Neuronal stem cell (in vitro differentiated cells): ENCODE measurements at regions not wholly inside any gene's neighbourhood (a gene's known extent, or its start where the extent isn't known, plus 50 kb on each side); places are given as distances from the start of the nearest gene placed in this dataset.

Source experiments
- DNase-seq: peaks from one replicate; pipeline ENCODE4 v3.0.0-alpha.2; 2013; ENCODE audit warnings: low spot score
- H2AFZ ChIP-seq: one replicate; pipeline ENCODE4 v1.6.1; 2013; ENCODE audit warnings: mild to moderate bottlenecking, low read length, inconsistent platforms
- H2AK5ac ChIP-seq: 2 replicates; pipeline ENCODE4 v1.6.1; 2013; ENCODE audit warnings: low read depth, mild to moderate bottlenecking, inconsistent platforms, low read length, moderate library complexity, mixed read lengths
- H2BK120ac ChIP-seq: 2 replicates; pipeline ENCODE4 v1.6.1; 2013; ENCODE audit warnings: low read depth, mild to moderate bottlenecking, inconsistent platforms, low read length, moderate library complexity, mixed read lengths
- H2BK12ac ChIP-seq: one replicate; pipeline ENCODE4 v1.6.1; 2013; ENCODE audit warnings: low read length, inconsistent platforms
- H2BK15ac ChIP-seq: 2 replicates; pipeline ENCODE4 v1.6.1; 2013; ENCODE audit warnings: mild to moderate bottlenecking, low read length, inconsistent platforms, mixed read lengths
- H2BK5ac ChIP-seq: one replicate; pipeline ENCODE4 v1.6.1; 2013; ENCODE audit warnings: inconsistent platforms, mild to moderate bottlenecking, low read length, moderate library complexity
- H3K14ac ChIP-seq: one replicate; pipeline ENCODE4 v1.6.1; 2013; ENCODE audit warnings: low read length, inconsistent platforms
- H3K18ac ChIP-seq: 2 replicates; pipeline ENCODE4 v1.6.1; 2013; ENCODE audit warnings: low read length, inconsistent platforms
- H3K23ac ChIP-seq: 2 replicates; pipeline ENCODE4 v1.6.1; 2013; ENCODE audit warnings: low read depth, mild to moderate bottlenecking, mixed read lengths, low read length, inconsistent platforms; ENCODE audit not compliant: poor library complexity
- H3K27ac ChIP-seq: replicated peaks from 3 replicates; pipeline ENCODE4 v1.5.1; 2013; ENCODE audit warnings: low read length, inconsistent platforms
- H3K27me3 ChIP-seq, 3 experiments: 2 replicates each; pipeline ENCODE4 v1.6.1; 2013; ENCODE audit warnings: low read length in 3 of 3, mild to moderate bottlenecking in 2 of 3, inconsistent platforms in 1 of 3, low read depth in 1 of 3, mixed read lengths in 1 of 3, moderate library complexity in 1 of 3; ENCODE audit not compliant: control insufficient read depth in 3 of 3, insufficient read depth in 3 of 3
- H3K36me3 ChIP-seq, 2 donors: replicated peaks in 1 of 2; 2 replicates each; pipeline ENCODE4 v1.6.1; 2013; ENCODE audit warnings: low read length in 2 of 2; ENCODE audit not compliant: control insufficient read depth in 2 of 2, insufficient read depth in 2 of 2
- H3K4ac ChIP-seq: 2 replicates; pipeline ENCODE4 v1.6.1; 2013; ENCODE audit warnings: inconsistent platforms, mild to moderate bottlenecking, low read length, moderate library complexity
- H3K4me1 ChIP-seq, 2 donors: 1 replicate in 1 of 2; 2 replicates in 1 of 2; pipeline ENCODE4 v1.6.1; 2013; ENCODE audit warnings: low read length in 2 of 2, low read depth in 1 of 2; ENCODE audit not compliant: control insufficient read depth in 2 of 2, insufficient read depth in 1 of 2
- H3K4me2 ChIP-seq: one replicate; pipeline ENCODE4 v1.6.1; 2013; ENCODE audit warnings: mild to moderate bottlenecking, low read length, inconsistent platforms; ENCODE audit not compliant: insufficient read depth, poor library complexity, severe bottlenecking
- H3K4me3 ChIP-seq, 2 donors: 2 replicates each; pipeline ENCODE4 v1.5.1; 2013; ENCODE audit warnings: low read length in 2 of 2, mild to moderate bottlenecking in 2 of 2, inconsistent platforms in 1 of 2, moderate library complexity in 1 of 2
- H3K79me1 ChIP-seq: one replicate; pipeline ENCODE4 v1.6.1; 2013; ENCODE audit warnings: low read depth, mild to moderate bottlenecking, inconsistent platforms, low read length, moderate library complexity
- H3K9ac ChIP-seq: one replicate; pipeline ENCODE4 v1.6.1; 2013; ENCODE audit warnings: mild to moderate bottlenecking, low read depth, low read length, inconsistent platforms; ENCODE audit not compliant: poor library complexity
- H3K9me3 ChIP-seq, 2 donors: replicated peaks in 1 of 2; 2 replicates each; pipeline versions ENCODE3 to v1.6.1; 2013; ENCODE audit warnings: low read length in 2 of 2, mild to moderate bottlenecking in 2 of 2, inconsistent platforms in 1 of 2, low read depth in 1 of 2, mixed read lengths in 1 of 2, moderate library complexity in 1 of 2; ENCODE audit not compliant: control insufficient read depth in 2 of 2, insufficient read depth in 1 of 2
- H4K8ac ChIP-seq: one replicate; pipeline ENCODE4 v1.6.1; 2013; ENCODE audit warnings: low read depth, mild to moderate bottlenecking, inconsistent platforms, low read length, moderate library complexity
- H4K91ac ChIP-seq: one replicate; pipeline ENCODE4 v1.6.1; 2013; ENCODE audit warnings: low read length, low read depth, mild to moderate bottlenecking, inconsistent platforms; ENCODE audit not compliant: poor library complexity
- WGBS, 2 donors: extraction: QIAGEN DNeasy Blood & Tissue Kit; methylation state at CpG; one replicate each; pipeline ENCODE4 v1.1.7; 2013; ENCODE audit warnings: missing lambda C conversion rate in 2 of 2, mixed read lengths in 1 of 2; ENCODE audit not compliant: insufficient read length in 2 of 2, insufficient replicate concordance in 1 of 2; ENCODE audit errors: extremely low coverage in 2 of 2; 5-methylcytosine and 5-hydroxymethylcytosine counted together

GRCh38 chr16:50889746-50890145, 147.9 kb downstream of the CYLD start:
- Histone ChIP-seq H3K4me2 (no peak overlapping the region), H2BK15ac (no peak overlapping the region)
- no CpG with 5 or more reads among the region's 7 CpGs for WGBS, 2 donors

GRCh38 chr16:50889276-50889675, 147.4 kb downstream of the CYLD start:
- H3K18ac ChIP-seq: no peak overlapping the region
- no CpG with 5 or more reads among the region's 6 CpGs for WGBS, 2 donors
- no peak overlapping the region for H4K91ac ChIP-seq
- no peak overlapping the region for H2BK5ac ChIP-seq
- H3K27me3 ChIP-seq: peaks cover 0 to 16% (median 0%) of the 10 kb centered on the region in 3 experiments
- no peak overlapping the region for H3K4me2 ChIP-seq
- no peak overlapping the region for H3K9ac ChIP-seq
- no peak overlapping the region for H3K27ac ChIP-seq
- peaks cover 0 to 3% of the 10 kb centered on the region in 2 donors for H3K9me3 ChIP-seq
- no peak overlapping the region for H2BK15ac ChIP-seq
- DNase-seq: no peak
- H3K4ac ChIP-seq: no peak overlapping the region
- peaks cover 0 to 2% of the 10 kb centered on the region in 2 donors for H3K4me1 ChIP-seq
- no peak overlapping the region for H4K8ac ChIP-seq
- H3K79me1 ChIP-seq: no peaks in the 10 kb centered on the region
- H2BK12ac ChIP-seq: no peak overlapping the region
- no peaks in the 10 kb centered on the region for H3K36me3 ChIP-seq
- no peak overlapping the region for H3K14ac ChIP-seq
- no peak overlapping the region for H3K23ac ChIP-seq
- H3K4me3 ChIP-seq: no peak overlapping the region
- no peak overlapping the region for H2BK120ac ChIP-seq
- H2AFZ ChIP-seq: no peak overlapping the region
- H2AK5ac ChIP-seq: no peak overlapping the region

More at GRCh38 chr16:50889746-50890145, 147.9 kb downstream of the CYLD start:
- Histone ChIP-seq H3K18ac (no peak overlapping the region), H3K9ac (no peak overlapping the region), H2BK5ac (no peak overlapping the region), H3K4ac (no peak overlapping the region), H3K27ac (no peak overlapping the region), H3K4me3 (no peak overlapping the region), H2BK120ac (no peak overlapping the region), H3K27me3 (peaks cover 0 to 13% (median 0%) of the 10 kb centered on the region in 3 experiments), H2BK12ac (no peak overlapping the region), H2AK5ac (no peak overlapping the region), H4K8ac (no peak overlapping the region), H3K14ac (no peak overlapping the region), H3K4me1 (no peaks in the 10 kb centered on the region), H3K36me3 (no peaks in the 10 kb centered on the region), H2AFZ (no peak overlapping the region), H3K9me3 (peaks cover 0 to 1% of the 10 kb centered on the region in 2 donors), H4K91ac (no peak overlapping the region), H3K23ac (no peak overlapping the region), H3K79me1 (no peaks in the 10 kb centered on the region)
- no peak for DNase-seq

GRCh38 chr16:50888486-50889261, 146.8 kb downstream of the CYLD start:
- no peak overlapping the region for H4K91ac ChIP-seq
- H3K9ac ChIP-seq: no peak overlapping the region
- H3K23ac ChIP-seq: no peak overlapping the region
- H2AFZ ChIP-seq: no peak overlapping the region
- no peak overlapping the region for H4K8ac ChIP-seq
- H3K27me3 ChIP-seq: peaks cover 0 to 16% (median 0%) of the 10 kb centered on the region in 3 experiments
- peaks cover 0 to 2% of the 10 kb centered on the region in 2 donors for H3K4me1 ChIP-seq
- H2BK15ac ChIP-seq: no peak overlapping the region
- no peaks in the 10 kb centered on the region for H3K36me3 ChIP-seq
- H3K4me2 ChIP-seq: no peak overlapping the region
- no peak overlapping the region for H2BK5ac ChIP-seq
- no peak overlapping the region for H3K14ac ChIP-seq
- H3K18ac ChIP-seq: no peak overlapping the region
- H3K4me3 ChIP-seq: no peak overlapping the region
- H3K79me1 ChIP-seq: no peaks in the 10 kb centered on the region
- H3K4ac ChIP-seq: no peak overlapping the region
- H2AK5ac ChIP-seq: no peak overlapping the region
- no peak overlapping the region for H2BK12ac ChIP-seq
- no peak overlapping the region for H3K27ac ChIP-seq
- WGBS, 2 donors: 100% methylated on average over 1 of the region's 9 CpGs; no CpG with 5 or more reads in 1 of the 2 donors
- peaks cover 0 to 3% of the 10 kb centered on the region in 2 donors for H3K9me3 ChIP-seq
- no peak for DNase-seq
- no peak overlapping the region for H2BK120ac ChIP-seq

GRCh38 chr16:50887500-50888298, 145.8 kb downstream of the CYLD start:
- H3K27ac ChIP-seq: no peak overlapping the region
- peak overlapping the region; percentile 12 for H3K18ac ChIP-seq
- no peak overlapping the region for H2BK15ac ChIP-seq
- peaks cover 0 to 3% of the 10 kb centered on the region in 2 donors for H3K9me3 ChIP-seq
- no peaks in the 10 kb centered on the region for H3K79me1 ChIP-seq
- H4K8ac ChIP-seq: no peak overlapping the region
- H3K14ac ChIP-seq: no peak overlapping the region
- DNase-seq: no peak
- no peak overlapping the region for H3K4ac ChIP-seq
- H3K4me2 ChIP-seq: no peak overlapping the region
- H2AFZ ChIP-seq: no peak overlapping the region
- no CpG with 5 or more reads among the region's 11 CpGs for WGBS, 2 donors
- H2BK120ac ChIP-seq: no peak overlapping the region
- H2BK12ac ChIP-seq: no peak overlapping the region
- no peak overlapping the region for H2BK5ac ChIP-seq
- no peak overlapping the region for H4K91ac ChIP-seq
- H3K4me1 ChIP-seq: peaks cover 0 to 2% of the 10 kb centered on the region in 2 donors
- H3K27me3 ChIP-seq: peaks cover 0 to 10% (median 0%) of the 10 kb centered on the region in 3 experiments
- no peak overlapping the region for H3K4me3 ChIP-seq
- H3K9ac ChIP-seq: no peak overlapping the region
- no peak overlapping the region for H2AK5ac ChIP-seq
- no peaks in the 10 kb centered on the region for H3K36me3 ChIP-seq
- no peak overlapping the region for H3K23ac ChIP-seq
